BJ (cell line): ENCODE measurements at regions not wholly inside any gene's neighbourhood (a gene's known extent, or its start where the extent isn't known, plus 50 kb on each side); places are given as distances from the start of the nearest gene placed in this dataset. TPM values are rescaled to one million over a fixed set of nuclear protein-coding genes. Genes with fewer than 3 reads are reported as not detected.

Source experiments
- CTCF ChIA-PET: fragments of 350-600 bp; formaldehyde crosslinking; extraction: SDS; loops from one replicate; lab custom pipeline; 2021; ENCODE audit warnings: antibody characterized with exemption, inconsistent platforms; lab: Yijun Ruan, JAX
- POLR2A ChIA-PET: fragments of 300-600 bp; sonication (Branson Sonifier 250); formaldehyde crosslinking; extraction: SDS; loops from one replicate; lab custom pipeline; 2021; ENCODE audit warnings: antibody characterized with exemption; lab: Charles Lee
- DNase-seq: peaks from one replicate; pipeline ENCODE4 v3.0.0-alpha.2; 2011; ENCODE audit warnings: low read depth
- H3K27me3 ChIP-seq: 2 replicates; pipeline ENCODE4 v1.6.0; 2011; ENCODE audit warnings: low read length; ENCODE audit not compliant: control insufficient read depth, insufficient read depth
- H3K36me3 ChIP-seq: 2 replicates; pipeline ENCODE4 v1.5.1; 2011; ENCODE audit warnings: low read length; ENCODE audit not compliant: control insufficient read depth, insufficient read depth
- H3K4me3 ChIP-seq: 2 replicates; pipeline ENCODE4 v1.5.1; 2011; ENCODE audit warnings: low read depth, mild to moderate bottlenecking, control low read depth, low read length
- CTCF ChIP-seq: IDR thresholded peaks from 2 replicates; pipeline ENCODE4 v1.5.1; 2011; ENCODE audit warnings: low read depth, mild to moderate bottlenecking, control low read depth, inconsistent platforms, low read length, moderate library complexity; ENCODE audit not compliant: insufficient read depth
- small RNA-seq: library from RNA; depleted of rRNA; stranded (forward); fragments of <200 nt; gene quantifications from one replicate; pipeline ENCODE3, GENCODE V24; 2012; ENCODE audit warnings: low replicate concordance, low read depth; ENCODE audit not compliant: insufficient read length

GRCh38 chr3:130291148-130291547 is 54.3 kb upstream of the COL6A5 start:
- H3K27me3 ChIP-seq = no peaks in the 10 kb centered on the region
- no peak overlapping the region for H3K4me3 ChIP-seq
- DNase-seq = no peak
- no peak for TF ChIP-seq CTCF
- ChIA-PET CTCF (interaction anchor here (0.6 kb wide), 1 partner anchor 16 kb away, joined by 6 read pairs; no protein-coding TSS in a partner anchor), POLR2A (no interaction called here)
- H3K36me3 ChIP-seq = no peaks in the 10 kb centered on the region

- ChIA-PET POLR2A (no interaction called here), CTCF (no interaction called here)
- no peaks in the 10 kb centered on the region for H3K27me3 ChIP-seq
- no peak for TF ChIP-seq CTCF
- H3K36me3 ChIP-seq = no peaks in the 10 kb centered on the region
- no peak for DNase-seq
- H3K4me3 ChIP-seq = no peak overlapping the region
Observed at GRCh38 chr3:130293247-130293646, 52.2 kb upstream of the COL6A5 start.

Small RNA genes lying in the stretch of these regions (small RNA-seq; reads per million reads assigned to genes)
- gene ENPP7P3 = not detected
- not detected for gene SNRPCP8
